GM23338 (cell line): ENCODE measurements at regions not wholly inside any gene's neighbourhood (a gene's known extent, or its start where the extent isn't known, plus 50 kb on each side); places are given as distances from the start of the nearest gene placed in this dataset.

Experiments
- ATAC-seq: fragments of 200-7000 bp; cut with Tn5 transposase; 3 replicates; pipeline ENCODE4 v1.9.1; 2020
- DNase-seq: peaks from one replicate; pipeline ENCODE4 v3.0.0-alpha.2; 2015; ENCODE audit warnings: low spot score
- H2AFZ ChIP-seq: fragments of 200-600 bp; sonication (generic); 2 replicates; pipeline ENCODE4 v1.8.0; 2016; ENCODE audit warnings: antibody characterized with exemption, mild to moderate bottlenecking, moderate library complexity
- H3F3A ChIP-seq: fragments of 200-600 bp; sonication (generic); replicated peaks from 2 replicates; pipeline ENCODE4 v1.8.0; 2017; ENCODE audit warnings: antibody characterized with exemption, mixed run types, low read depth
- H3K27ac ChIP-seq: fragments of 200-600 bp; sonication (generic); 2 replicates; pipeline ENCODE4 v1.6.1; 2016; ENCODE audit warnings: low read depth
- H3K27me3 ChIP-seq: fragments of 200-600 bp; sonication (generic); 2 replicates; pipeline ENCODE4 v1.8.0; 2016; ENCODE audit warnings: mild to moderate bottlenecking, mixed run types, moderate library complexity; ENCODE audit not compliant: insufficient read depth
- H3K36me3 ChIP-seq: fragments of 200-600 bp; sonication (generic); 2 replicates; pipeline ENCODE4 v1.8.0; 2016; ENCODE audit warnings: mild to moderate bottlenecking; ENCODE audit not compliant: insufficient read depth
- H3K4me1 ChIP-seq: fragments of 200-600 bp; sonication (generic); 2 replicates; pipeline ENCODE4 v1.8.0; 2016; ENCODE audit warnings: mild to moderate bottlenecking, moderate library complexity; ENCODE audit not compliant: insufficient read depth
- H3K4me2 ChIP-seq: fragments of 200-600 bp; sonication (generic); 2 replicates; pipeline ENCODE4 v1.7.1; 2017; ENCODE audit warnings: mixed run types
- H3K4me3 ChIP-seq: fragments of 200-600 bp; sonication (generic); 2 replicates; pipeline ENCODE4 v1.6.1; 2016; ENCODE audit warnings: mixed run types
- H3K79me2 ChIP-seq: fragments of 200-600 bp; sonication (generic); replicated peaks from 2 replicates; pipeline ENCODE4 v1.8.0; 2017; ENCODE audit warnings: mild to moderate bottlenecking; ENCODE audit not compliant: insufficient read depth
- H3K9me2 ChIP-seq: fragments of 200-600 bp; sonication (generic); 2 replicates; pipeline ENCODE4 v1.8.0; 2017; ENCODE audit not compliant: insufficient read depth
- H4K20me1 ChIP-seq: fragments of 200-600 bp; sonication (generic); replicated peaks from 2 replicates; pipeline ENCODE4 v1.8.0; 2017; ENCODE audit warnings: mild to moderate bottlenecking; ENCODE audit not compliant: insufficient read depth
- H3K27ac Mint-ChIP-seq: 2 replicates; pipeline ENCODE4 v1.8.0; 2020; ENCODE audit warnings: inconsistent platforms, mild to moderate bottlenecking, moderate library complexity, mixed read lengths
- H3K27me3 Mint-ChIP-seq: 3 replicates; pipeline ENCODE4 v1.8.0; 2022; ENCODE audit warnings: low read depth, mild to moderate bottlenecking, moderate library complexity, mixed read lengths, inconsistent platforms; ENCODE audit not compliant: insufficient read depth, poor library complexity
- H3K36me3 Mint-ChIP-seq: 3 replicates; pipeline ENCODE4 v1.8.0; 2021; ENCODE audit warnings: low read depth, mild to moderate bottlenecking, inconsistent platforms, moderate library complexity, mixed read lengths
- H3K4me1 Mint-ChIP-seq: 3 replicates; pipeline ENCODE4 v1.8.0; 2020; ENCODE audit warnings: mild to moderate bottlenecking, inconsistent platforms, mixed read lengths
- H3K4me3 Mint-ChIP-seq: 3 replicates; pipeline ENCODE4 v1.8.0; 2021; ENCODE audit warnings: moderate library complexity, mild to moderate bottlenecking, inconsistent platforms, mixed read lengths
- H3K9me3 Mint-ChIP-seq: 3 replicates; pipeline ENCODE4 v1.8.0; 2020; ENCODE audit warnings: moderate library complexity, mild to moderate bottlenecking, inconsistent platforms, mixed read lengths
- CREB1 ChIP-seq: fragments of 250-450 bp; sonication (Bioruptor Pico); IDR thresholded peaks from 2 replicates; pipeline ENCODE4 v1.5.0; 2020; ENCODE audit warnings: low read depth, mild to moderate bottlenecking, moderate library complexity
- CTCF ChIP-seq, 2 experiments: fragments of 200-600 bp in 1 of 2; sonication (generic) in 1 of 2; conservative IDR thresholded peaks; 2 replicates each; pipeline versions ENCODE4 v1.5.1 to v1.6.1; 2016 to 2017; ENCODE audit warnings: antibody characterized with exemption in 2 of 2, low read depth in 2 of 2, mild to moderate bottlenecking in 2 of 2, moderate library complexity in 1 of 2
- ETS1 ChIP-seq: IDR thresholded peaks from 2 replicates; pipeline ENCODE4 v1.6.1; 2016; ENCODE audit warnings: antibody characterized with exemption
- EZH2 ChIP-seq: fragments of 200-600 bp; sonication (generic); IDR thresholded peaks from one replicate; pipeline ENCODE4 v1.8.0; 2017; ENCODE audit warnings: antibody characterized with exemption, mild to moderate bottlenecking, low read depth; ENCODE audit not compliant: unreplicated experiment
- EZH2phosphoT487 ChIP-seq: fragments of 200-600 bp; sonication (generic); IDR thresholded peaks from one replicate; pipeline ENCODE4 v1.8.1; 2018; ENCODE audit warnings: antibody characterized with exemption; ENCODE audit not compliant: unreplicated experiment
- NANOG ChIP-seq: IDR thresholded peaks from 2 replicates; pipeline ENCODE4 v1.6.1; 2016; ENCODE audit warnings: antibody characterized with exemption, borderline replicate concordance
- POLR2AphosphoS5 ChIP-seq: IDR thresholded peaks from 2 replicates; pipeline ENCODE4 v1.6.1; 2016; ENCODE audit warnings: antibody characterized with exemption, low read depth
- REST ChIP-seq: IDR thresholded peaks from one replicate; pipeline ENCODE4 v1.6.1; 2018; ENCODE audit warnings: antibody characterized with exemption; ENCODE audit not compliant: unreplicated experiment
- STAT1 ChIP-seq: IDR thresholded peaks from one replicate; pipeline ENCODE4 v1.6.1; 2016; ENCODE audit warnings: antibody characterized with exemption; ENCODE audit not compliant: unreplicated experiment
- ZNF114 ChIP-seq: fragments of 250-450 bp; sonication (Bioruptor Pico); IDR thresholded peaks from 2 replicates; pipeline ENCODE4 v1.5.0; 2020; ENCODE audit warnings: mild to moderate bottlenecking, moderate library complexity
- ZNF331 ChIP-seq: fragments of 250-450 bp; sonication (Bioruptor Pico); IDR thresholded peaks from 2 replicates; pipeline ENCODE4 v1.5.0; 2020; ENCODE audit warnings: low read depth, mild to moderate bottlenecking, moderate library complexity
- ZNF462 ChIP-seq: fragments of 250-450 bp; sonication (Bioruptor Pico); IDR thresholded peaks from 2 replicates; pipeline ENCODE4 v1.5.0; 2020; ENCODE audit warnings: mild to moderate bottlenecking, moderate library complexity

GRCh38 chr5:89059274-89059673, 176.3 kb upstream of the MEF2C start:
- TF ChIP-seq ZNF114 (CRISPR knock-in tag) (no peak), REST (no peak), POLR2AphosphoS5 (no peak), CTCF (conservative IDR thresholded peaks at IDR 0.05; ENCODE audit: low read depth in 2 of 2) (no peak), ETS1 (no peak), NANOG (no peak), EZH2phosphoT487 (no peak), CREB1 (CRISPR knock-in tag) (no peak), ZNF331 (CRISPR knock-in tag) (no peak), STAT1 (no peak), EZH2 (no peak), ZNF462 (CRISPR knock-in tag) (no peak)
- H3K4me2 ChIP-seq: no peak overlapping the region
- H4K20me1 ChIP-seq: no peaks in the 10 kb centered on the region
- no peak for ATAC-seq
- no peak overlapping the region for H3K27ac ChIP-seq
- peaks cover 2% of the 10 kb centered on the region; the same call in 1 of the 3 replicates for H3K4me1 Mint-ChIP-seq
- H3K4me3 ChIP-seq: no peak overlapping the region
- H3K79me2 ChIP-seq: no peaks in the 10 kb centered on the region
- no peaks in the 10 kb centered on the region for H3K9me2 ChIP-seq
- no peaks in the 10 kb centered on the region for H3K27me3 ChIP-seq
- H3K27ac Mint-ChIP-seq: no peak overlapping the region
- DNase-seq: no peak
- H3K4me1 ChIP-seq: no peaks in the 10 kb centered on the region
- no peaks in the 10 kb centered on the region for H3K36me3 Mint-ChIP-seq
- H3K36me3 ChIP-seq: no peaks in the 10 kb centered on the region
- no peaks in the 10 kb centered on the region for H3K9me3 Mint-ChIP-seq
- no peaks in the 10 kb centered on the region for H3F3A ChIP-seq
- no peaks in the 10 kb centered on the region for H3K27me3 Mint-ChIP-seq
- no peak overlapping the region for H3K4me3 Mint-ChIP-seq
- no peak overlapping the region for H2AFZ ChIP-seq
